ENCODE measurements at regions not wholly inside any gene's neighbourhood (a gene's known extent, or its start where the extent isn't known, plus 50 kb on each side); places are given as distances from the start of the nearest gene placed in this dataset.

GRCh38 chr6:134707342-134708031, 242.4 kb downstream of the ALDH8A1 start:
- DNase-seq, result no peak

- no peak for DNase-seq
These were observed 243.1 kb downstream of the ALDH8A1 start for GRCh38 chr6:134706806-134707205.

GRCh38 chr6:134706153-134706552, 243.7 kb downstream of the ALDH8A1 start:
- no peak for DNase-seq

- DNase-seq, result no peak
These were observed 246.7 kb downstream of the ALDH8A1 start for GRCh38 chr6:134703206-134703605.

GRCh38 chr6:134702279-134702678, 247.6 kb downstream of the ALDH8A1 start:
- DNase-seq, result no peak

GRCh38 chr6:134701301-134701700, 248.6 kb downstream of the ALDH8A1 start:
- DNase-seq, result no peak

GRCh38 chr6:134698228-134698627, 251.7 kb downstream of the ALDH8A1 start:
- no peak for DNase-seq

GRCh38 chr6:134692008-134692407, 257.9 kb downstream of the ALDH8A1 start:
- DNase-seq, result no peak

GRCh38 chr6:134691180-134691579, 258.7 kb downstream of the ALDH8A1 start:
- DNase-seq, result no peak

- DNase-seq, result no peak
These were observed 259.9 kb downstream of the ALDH8A1 start for GRCh38 chr6:134690048-134690447.

- DNase-seq, result no peak
These were observed 260.3 kb downstream of the ALDH8A1 start for GRCh38 chr6:134689641-134690040.

- DNase-seq, result no peak
These were observed 260.7 kb downstream of the ALDH8A1 start for GRCh38 chr6:134689177-134689576.

- no peak for DNase-seq
These were observed 263.8 kb downstream of the ALDH8A1 start for GRCh38 chr6:134686071-134686470.

GRCh38 chr6:134684423-134684795, 265.5 kb downstream of the ALDH8A1 start:
- DNase-seq, result no peak

- DNase-seq, result no peak
These were observed 266.0 kb downstream of the ALDH8A1 start for GRCh38 chr6:134683783-134684422.

GRCh38 chr6:134680433-134680832, 269.5 kb downstream of the ALDH8A1 start:
- no peak for DNase-seq

GRCh38 chr6:134680021-134680420, 269.9 kb downstream of the ALDH8A1 start:
- no peak for DNase-seq

GRCh38 chr6:134678436-134678889, 271.4 kb downstream of the ALDH8A1 start:
- no peak for DNase-seq

GRCh38 chr6:134676307-134677281, 273.3 kb downstream of the ALDH8A1 start:
- no peak for DNase-seq

- no peak for DNase-seq
These were observed 274.5 kb downstream of the ALDH8A1 start for GRCh38 chr6:134675110-134676054.

GRCh38 chr6:134674562-134674961, 275.3 kb downstream of the ALDH8A1 start:
- DNase-seq, result no peak

- no peak for DNase-seq
These were observed 280.4 kb downstream of the ALDH8A1 start for GRCh38 chr6:134669485-134669884.

Measured in stimulated activated CD8-positive, alpha-beta memory T cell treated with anti-CD3 and anti-CD28 coated beads, Interleukin-4, amount 100 ng/mL, for 48 hours (primary cell).